ENCODE measurements at regions not wholly inside any gene's neighbourhood (a gene's known extent, or its start where the extent isn't known, plus 50 kb on each side); places are given as distances from the start of the nearest gene placed in this dataset.

DNA sequence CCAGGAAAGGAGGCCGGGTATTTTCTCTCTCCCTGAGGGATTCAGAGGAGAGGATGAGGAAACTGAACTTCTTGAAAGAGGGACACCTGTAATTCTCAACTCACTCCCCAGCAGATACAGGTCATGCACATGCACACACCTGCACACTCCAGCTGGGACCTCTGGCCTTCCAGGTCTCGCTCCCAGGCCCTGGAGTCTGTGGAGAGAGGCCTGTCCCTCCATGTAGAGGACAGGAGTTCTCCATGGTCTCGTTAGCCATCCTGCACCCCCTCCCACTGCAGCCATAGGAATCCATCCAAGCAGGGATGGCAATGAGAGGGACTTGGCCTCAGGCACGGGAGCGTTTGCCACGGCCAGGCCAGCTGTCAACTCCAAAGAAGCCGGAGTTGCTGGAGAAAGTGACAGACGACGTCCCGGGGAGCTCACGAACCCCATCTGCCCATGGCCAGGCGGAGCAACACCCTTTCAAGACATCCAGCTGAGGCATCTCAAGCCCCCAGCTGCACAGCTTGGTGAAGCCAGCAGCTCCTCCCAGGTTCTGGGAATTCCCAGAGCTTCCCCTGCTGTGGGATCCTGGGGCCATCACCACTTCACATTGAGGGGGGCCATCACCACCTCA, 223.3 kb downstream of the UACA start:
- ChIA-PET CTCF (no interaction called here), POLR2A (ENCODE audit: low non-redundant PET) (no interaction called here)
- Histone ChIP-seq H3K4me3 (ENCODE audit: low read depth, low read length, poor library complexity, severe bottlenecking) (no peak overlapping the region), H3K36me3 (ENCODE audit: insufficient read depth, low read length, poor library complexity, severe bottlenecking) (no peaks in the 10 kb centered on the region), H3K27me3 (replicated peaks; ENCODE audit: insufficient read depth, low read depth, low read length, poor library complexity) (peaks cover 4% of the 10 kb centered on the region), H3K4me1 (ENCODE audit: insufficient read depth, low read length, poor library complexity, severe bottlenecking) (peaks cover 10% of the 10 kb centered on the region), H3K27ac (ENCODE audit: low read depth, low read length, poor library complexity, severe bottlenecking) (no peak overlapping the region), H3K9me3 (ENCODE audit: low read depth, low read length, poor library complexity, severe bottlenecking) (no peaks in the 10 kb centered on the region)
- no peak for DNase-seq (ENCODE audit: low spot score)
- no peak for TF ChIP-seq EZH2 (IDR thresholded peaks at IDR 0.05; ENCODE audit: borderline replicate concordance, low read depth, low read length, poor library complexity, severe bottlenecking)
- TF ChIP-seq, protein P1, sequence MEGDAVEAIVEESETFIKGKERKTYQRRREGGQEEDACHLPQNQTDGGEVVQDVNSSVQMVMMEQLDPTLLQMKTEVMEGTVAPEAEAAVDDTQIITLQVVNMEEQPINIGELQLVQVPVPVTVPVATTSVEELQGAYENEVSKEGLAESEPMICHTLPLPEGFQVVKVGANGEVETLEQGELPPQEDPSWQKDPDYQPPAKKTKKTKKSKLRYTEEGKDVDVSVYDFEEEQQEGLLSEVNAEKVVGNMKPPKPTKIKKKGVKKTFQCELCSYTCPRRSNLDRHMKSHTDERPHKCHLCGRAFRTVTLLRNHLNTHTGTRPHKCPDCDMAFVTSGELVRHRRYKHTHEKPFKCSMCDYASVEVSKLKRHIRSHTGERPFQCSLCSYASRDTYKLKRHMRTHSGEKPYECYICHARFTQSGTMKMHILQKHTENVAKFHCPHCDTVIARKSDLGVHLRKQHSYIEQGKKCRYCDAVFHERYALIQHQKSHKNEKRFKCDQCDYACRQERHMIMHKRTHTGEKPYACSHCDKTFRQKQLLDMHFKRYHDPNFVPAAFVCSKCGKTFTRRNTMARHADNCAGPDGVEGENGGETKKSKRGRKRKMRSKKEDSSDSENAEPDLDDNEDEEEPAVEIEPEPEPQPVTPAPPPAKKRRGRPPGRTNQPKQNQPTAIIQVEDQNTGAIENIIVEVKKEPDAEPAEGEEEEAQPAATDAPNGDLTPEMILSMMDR (conservative IDR thresholded peaks at IDR 0.05; ENCODE audit: low read depth, low read length) = no peak
- BruUV-seq (replicated peaks) = no TSS peak
- intact Hi-C loops (cut with micrococcal nuclease; ENCODE audit: unreplicated experiment) = no loop called here

DNA sequence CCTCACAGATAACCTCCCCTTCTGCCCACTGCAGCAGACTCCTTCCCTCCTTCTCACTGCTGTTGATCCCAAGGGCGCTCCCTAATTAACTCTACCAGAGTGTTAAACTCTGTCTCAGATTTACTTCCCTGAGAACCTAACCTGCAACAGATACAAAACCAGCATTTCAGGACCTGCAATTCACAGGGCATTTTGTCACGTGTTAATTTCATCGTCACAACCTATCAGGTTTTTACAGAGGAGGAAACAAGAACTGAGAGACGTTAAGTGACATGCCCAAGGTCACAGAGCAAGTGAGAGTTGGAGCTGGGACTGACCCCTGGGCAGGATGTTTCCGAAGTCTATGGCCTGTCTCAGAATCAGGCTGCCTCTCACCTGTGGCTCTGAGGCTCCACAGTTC, 223.9 kb downstream of the UACA start:
- no peak for TF ChIP-seq EZH2 (IDR thresholded peaks at IDR 0.05; ENCODE audit: borderline replicate concordance, low read depth, low read length, poor library complexity, severe bottlenecking)
- ChIA-PET CTCF (no interaction called here), POLR2A (ENCODE audit: low non-redundant PET) (no interaction called here)
- peaks cover 4% of the 10 kb centered on the region for H3K27me3 ChIP-seq (replicated peaks; ENCODE audit: insufficient read depth, low read depth, low read length, poor library complexity)
- peaks cover 16% of the 10 kb centered on the region for H3K4me1 ChIP-seq (ENCODE audit: insufficient read depth, low read length, poor library complexity, severe bottlenecking)
- H3K9me3 ChIP-seq (ENCODE audit: low read depth, low read length, poor library complexity, severe bottlenecking) = no peaks in the 10 kb centered on the region
- BruUV-seq (replicated peaks) = no TSS peak
- no peak overlapping the region for H3K27ac ChIP-seq (ENCODE audit: low read depth, low read length, poor library complexity, severe bottlenecking)
- DNase-seq (ENCODE audit: low spot score) = no peak
- H3K4me3 ChIP-seq (ENCODE audit: low read depth, low read length, poor library complexity, severe bottlenecking) = no peak overlapping the region
- H3K36me3 ChIP-seq (ENCODE audit: insufficient read depth, low read length, poor library complexity, severe bottlenecking) = no peaks in the 10 kb centered on the region
- intact Hi-C loops (cut with micrococcal nuclease; ENCODE audit: unreplicated experiment) = no loop called here

DNA sequence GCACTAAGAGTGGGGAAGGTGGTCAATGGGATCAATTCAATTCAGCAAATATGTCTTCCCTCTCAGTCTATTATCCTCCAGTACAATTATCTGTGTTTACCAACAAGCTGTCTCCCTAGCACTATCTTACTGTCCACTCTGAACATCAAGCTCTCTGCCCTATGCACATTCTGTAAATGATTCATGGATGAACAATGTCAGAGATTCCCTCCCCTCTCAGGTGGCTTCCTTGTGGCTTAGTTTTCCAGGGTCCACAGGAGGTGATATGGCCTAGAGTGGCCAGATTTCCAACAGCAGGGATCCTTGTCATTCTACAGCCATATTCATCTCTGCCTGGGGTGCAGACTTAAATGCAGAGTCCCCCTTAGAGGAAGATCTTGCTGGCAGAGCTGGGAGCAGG, 225.1 kb downstream of the UACA start:
- CTCF ChIA-PET = no interaction called here
- TF ChIP-seq, protein P1 (conservative IDR thresholded peaks at IDR 0.05; ENCODE audit: low read depth, low read length) = no peak
- no peak for TF ChIP-seq EZH2 (IDR thresholded peaks at IDR 0.05; ENCODE audit: borderline replicate concordance, low read depth, low read length, poor library complexity, severe bottlenecking)

DNA sequence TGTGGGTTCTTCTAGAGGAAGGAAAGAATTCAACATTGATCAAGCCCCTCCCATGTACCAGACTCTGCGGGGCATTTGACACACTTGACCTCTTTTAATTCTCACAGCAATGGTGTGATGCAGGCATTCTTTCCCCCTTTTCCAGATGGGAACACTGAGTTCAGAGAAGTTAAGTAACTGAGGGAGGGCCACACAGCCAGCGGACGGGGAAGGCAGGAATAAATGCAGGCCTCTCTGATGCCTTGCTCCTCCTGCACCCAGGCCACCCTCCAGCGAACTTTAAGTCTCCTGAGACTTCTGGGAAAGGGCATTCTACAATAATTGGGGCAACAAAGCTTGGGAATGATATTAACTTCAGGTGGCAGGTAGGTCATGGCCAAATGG, 227.4 kb downstream of the UACA start:
- Histone ChIP-seq H3K27ac (ENCODE audit: low read depth, low read length, poor library complexity, severe bottlenecking) (no peak overlapping the region), H3K36me3 (ENCODE audit: insufficient read depth, low read length, poor library complexity, severe bottlenecking) (no peaks in the 10 kb centered on the region), H3K4me3 (ENCODE audit: low read depth, low read length, poor library complexity, severe bottlenecking) (no peak overlapping the region), H3K27me3 (replicated peaks; ENCODE audit: insufficient read depth, low read depth, low read length, poor library complexity) (no peaks in the 10 kb centered on the region), H3K4me1 (ENCODE audit: insufficient read depth, low read length, poor library complexity, severe bottlenecking) (peaks cover 27% of the 10 kb centered on the region), H3K9me3 (ENCODE audit: low read depth, low read length, poor library complexity, severe bottlenecking) (no peaks in the 10 kb centered on the region)
- intact Hi-C loops (cut with micrococcal nuclease; ENCODE audit: unreplicated experiment) = no loop called here
- TF ChIP-seq, protein P1 (conservative IDR thresholded peaks at IDR 0.05; ENCODE audit: low read depth, low read length) = no peak
- TF ChIP-seq EZH2 (IDR thresholded peaks at IDR 0.05; ENCODE audit: borderline replicate concordance, low read depth, low read length, poor library complexity, severe bottlenecking) = no peak
- CTCF ChIA-PET = no interaction called here
- BruUV-seq (replicated peaks) = no TSS peak
- POLR2A ChIA-PET (ENCODE audit: low non-redundant PET) = no interaction called here
- DNase-seq (ENCODE audit: low spot score) = no peak

More for the DNA sequence above, 225.1 kb downstream of the UACA start:
- Histone ChIP-seq H3K27ac (ENCODE audit: low read depth, low read length, poor library complexity, severe bottlenecking) (no peak overlapping the region), H3K9me3 (ENCODE audit: low read depth, low read length, poor library complexity, severe bottlenecking) (no peaks in the 10 kb centered on the region), H3K4me3 (ENCODE audit: low read depth, low read length, poor library complexity, severe bottlenecking) (no peak overlapping the region), H3K36me3 (ENCODE audit: insufficient read depth, low read length, poor library complexity, severe bottlenecking) (no peaks in the 10 kb centered on the region), H3K27me3 (replicated peaks; ENCODE audit: insufficient read depth, low read depth, low read length, poor library complexity) (peaks cover 4% of the 10 kb centered on the region), H3K4me1 (ENCODE audit: insufficient read depth, low read length, poor library complexity, severe bottlenecking) (peaks cover 27% of the 10 kb centered on the region)
- DNase-seq (ENCODE audit: low spot score) = no peak
- intact Hi-C loops (cut with micrococcal nuclease; ENCODE audit: unreplicated experiment) = no loop called here
- BruUV-seq (replicated peaks) = no TSS peak
- POLR2A ChIA-PET (ENCODE audit: low non-redundant PET) = no interaction called here

Measured in A673 (cell line).